ENCODE measurements at regions not wholly inside any gene's neighbourhood (a gene's known extent, or its start where the extent isn't known, plus 50 kb on each side); places are given as distances from the start of the nearest gene placed in this dataset.

GRCh38 chr6:158869826-158870648, 50.9 kb upstream of the EZR start:
- Histone ChIP-seq H3K9ac (replicated peaks in 1 of 4; ENCODE audit: extremely low read depth in 1 of 4, low read depth in 3 of 4, low read length in 3 of 4) (peak overlapping the region in 3 of 4 experiments; percentile 47 to 64 (median 54); a peak in 5 of 7 replicates), H4K8ac (ENCODE audit: extremely low read depth, insufficient read depth, low read length) (peak overlapping the region; percentile 95), H3K4me1 (replicated peaks in 1 of 4; ENCODE audit: control insufficient read depth in 3 of 4, insufficient read depth in 4 of 4, low read length in 3 of 4) (peaks cover 0 to 3% (median 1%) of the 10 kb centered on the region in 4 experiments; a peak in 2 of 7 replicates), H3K14ac (ENCODE audit: insufficient read length) (no peak overlapping the region), H2BK15ac (ENCODE audit: low read length) (peak overlapping the region; percentile 36), H3K79me2 (ENCODE audit: control insufficient read depth in 1 of 2, insufficient read depth in 2 of 2, low read length in 2 of 2) (no peaks in the 10 kb centered on the region), H3K79me1 (ENCODE audit: low read depth, low read length) (no peaks in the 10 kb centered on the region), H3K18ac (ENCODE audit: extremely low read depth, low read length) (peak overlapping the region; percentile 73; the same call in 1 of the 2 replicates), H2AFZ (ENCODE audit: low read length) (no peak overlapping the region; the same call in 1 of the 2 replicates), H4K5ac (ENCODE audit: insufficient read length, low read depth, low read length) (peak overlapping the region; percentile 14), H3K4me2 (ENCODE audit: insufficient read depth in 1 of 2, low read depth in 2 of 2, low read length in 2 of 2) (peak overlapping the region; percentile 50 to 69), H3K27ac (ENCODE audit: low read depth, low read length) (peak overlapping the region; percentile 84), H3K4me3 (ENCODE audit: extremely low read depth in 1 of 4, insufficient read depth in 2 of 4, low read depth in 3 of 4, low read length in 4 of 4) (peak overlapping the region; percentile 21 to 53 (median 44); a peak in 6 of 8 replicates), H3K23ac (ENCODE audit: insufficient read length) (no peak overlapping the region), H3K36me3 (ENCODE audit: control insufficient read depth in 2 of 4, insufficient read depth in 4 of 4, low read length in 3 of 4) (no peaks in the 10 kb centered on the region), H2BK5ac (ENCODE audit: low read depth, low read length) (peak overlapping the region; percentile 94), H3K23me2 (ENCODE audit: low read depth, low read length) (peaks cover 3% of the 10 kb centered on the region; the same call in 1 of the 2 replicates), H2BK20ac (ENCODE audit: low read length) (peak overlapping the region; percentile 87; the same call in 1 of the 2 replicates), H3K4ac (replicated peaks; ENCODE audit: insufficient read length, low read depth, low read length) (peak overlapping the region; percentile 36), H4K91ac (replicated peaks; ENCODE audit: insufficient read length, low read length) (peak overlapping the region; percentile 88), H2BK12ac (ENCODE audit: low read depth, low read length) (peak overlapping the region; percentile 91; the same call in 1 of the 2 replicates), H3K9me3 (ENCODE audit: insufficient read depth in 2 of 2, low read depth in 1 of 2, low read length in 1 of 2) (no peaks in the 10 kb centered on the region), H4K20me1 (replicated peaks in 1 of 2; ENCODE audit: control insufficient read depth in 1 of 2, insufficient read depth in 2 of 2, low read length in 2 of 2) (no peaks in the 10 kb centered on the region), H3K27me3 (replicated peaks in 1 of 4; ENCODE audit: control insufficient read depth in 3 of 4, extremely low read depth in 1 of 4, insufficient read depth in 3 of 4, low read length in 3 of 4) (no peaks in the 10 kb centered on the region), H2BK120ac (replicated peaks; ENCODE audit: low read depth, low read length) (peak overlapping the region; percentile 24), H2AK5ac (ENCODE audit: low read depth, low read length) (peak overlapping the region; percentile 95), H3K56ac (replicated peaks; ENCODE audit: insufficient read length, low read depth, low read length) (no peak overlapping the region)
- peak in 1 of 2 experiments; percentile 56 for DNase-seq (ENCODE audit: low read depth in 1 of 2, low spot score in 2 of 2)
- ChIA-PET POLR2A (ENCODE audit: partially characterized antibody) (interaction anchor here (0.6 to 9.9 kb wide), 15 partner anchors 9 to 143 kb away, joined by 3 to 93 read pairs (median 3); no protein-coding TSS in a partner anchor), CTCF (ENCODE audit: partially characterized antibody) (interaction anchor here (0.9 to 2.5 kb wide), 7 partner anchors 15 to 161 kb away, joined by 3 to 8 read pairs (median 3); no protein-coding TSS in a partner anchor)
- 71% methylated on average over 34 of the region's 50 CpGs; no CpG with 5 or more reads in 1 of the 2 experiments for WGBS, 2 experiments (ENCODE audit: extremely low coverage in 1 of 2, insufficient coverage in 1 of 2, insufficient read length in 1 of 2, insufficient replicate concordance in 2 of 2, low coverage in 1 of 2, low lambda C conversion rate in 2 of 2, missing lambda C conversion rate in 1 of 2)
- FAIRE-seq, result no peak
- TF ChIP-seq RAD21 (IDR thresholded peaks at IDR 0.05 in 1 of 2, conservative IDR thresholded peaks at IDR 0.05 in 1 of 2; ENCODE audit: low read depth in 2 of 2, low read length in 2 of 2), result peak in 1 of 2 experiments; percentile 2; a peak in 1 of 4 replicates
- TF ChIP-seq TAF7 (optimal IDR thresholded peaks at IDR 0.05; ENCODE audit: borderline replicate concordance, low read depth, low read length), result no peak
- TF ChIP-seq MAX (IDR thresholded peaks at IDR 0.05), result peak; percentile 85
- no peak; a peak in 1 of 4 replicates for TF ChIP-seq SIN3A (conservative IDR thresholded peaks at IDR 0.05 in 1 of 2, IDR thresholded peaks at IDR 0.05 in 1 of 2; ENCODE audit: low read depth in 1 of 2, low read length in 2 of 2)
- TF ChIP-seq CREB1 (IDR thresholded peaks at IDR 0.05), result peak; percentile 51; the same call in 1 of the 2 replicates
- 0 out of 2 replicates have a peak, but pooled peaks have one; percentile 5 for TF ChIP-seq TCF12 (IDR thresholded peaks at IDR 0.05; ENCODE audit: low read depth, low read length)
- TF ChIP-seq ASH2L (IDR thresholded peaks at IDR 0.05; ENCODE audit: low read length), result no peak
- peak; percentile 77; the same call in 1 of the 2 replicates for TF ChIP-seq E2F6 (IDR thresholded peaks at IDR 0.05)
- no peak for TF ChIP-seq KDM4A (IDR thresholded peaks at IDR 0.05; ENCODE audit: low read depth, low read length, severe bottlenecking)

All from H1 (cell line).